ENCODE measurements at regions not wholly inside any gene's neighbourhood (a gene's known extent, or its start where the extent isn't known, plus 50 kb on each side); places are given as distances from the start of the nearest gene placed in this dataset.

- TF ChIP-seq CTCF (IDR thresholded peaks at IDR 0.05) (no peak), POLR2AphosphoS5 (IDR thresholded peaks at IDR 0.05) (no peak)
These were observed 988.3 kb downstream of the PCDH19 start for GRCh38 chrX:99421796-99422195.
